ENCODE measurements at regions not wholly inside any gene's neighbourhood (a gene's known extent, or its start where the extent isn't known, plus 50 kb on each side); places are given as distances from the start of the nearest gene placed in this dataset.

- POLR2A ChIA-PET, result no interaction called here
- Histone ChIP-seq H3K9ac (replicated peaks; ENCODE audit: extremely low read depth, insufficient read depth, low read length) (no peak overlapping the region), H3K27ac (ENCODE audit: insufficient read depth, low read depth, low read length) (no peak overlapping the region), H3K27me3 (ENCODE audit: control insufficient read depth in 2 of 2, insufficient read depth in 2 of 2, low read length in 2 of 2) (peaks cover 0 to 6% of the 10 kb centered on the region in 2 experiments), H2AFZ (ENCODE audit: low read depth, low read length) (no peak overlapping the region), H3K9me3 (replicated peaks; ENCODE audit: control insufficient read depth, insufficient read depth, low read length) (no peaks in the 10 kb centered on the region), H3K79me2 (ENCODE audit: control insufficient read depth, insufficient read depth, low read length) (no peaks in the 10 kb centered on the region), H3K4me3 (replicated peaks in 1 of 3; ENCODE audit: insufficient read depth in 1 of 3, low read depth in 1 of 3, low read length in 3 of 3) (no peak overlapping the region), H3K9me1 (replicated peaks; ENCODE audit: control insufficient read depth, extremely low read depth, insufficient read depth, low read length) (no peaks in the 10 kb centered on the region), H4K20me1 (replicated peaks; ENCODE audit: control insufficient read depth, extremely low read depth, insufficient read depth, low read length) (no peaks in the 10 kb centered on the region), H3K4me1 (ENCODE audit: control insufficient read depth, extremely low read depth, insufficient read depth, low read length) (no peaks in the 10 kb centered on the region), H3K36me3 (ENCODE audit: control insufficient read depth in 2 of 2, extremely low read depth in 1 of 2, insufficient read depth in 2 of 2, low read length in 2 of 2) (no peaks in the 10 kb centered on the region), H3K4me2 (ENCODE audit: insufficient read depth, low read length) (no peak overlapping the region)
- dilution Hi-C loops (cut with MboI; ENCODE audit: extremely low pct_ligation_motif_present, low sequenced_read_pairs) (no loop called here), intact Hi-C loops (cut with micrococcal nuclease) (loop anchor here (5.0 kb wide), 1 partner anchor 233 kb away; the partner anchor contains the start of gene HEY2)
- TF ChIP-seq, protein P1, sequence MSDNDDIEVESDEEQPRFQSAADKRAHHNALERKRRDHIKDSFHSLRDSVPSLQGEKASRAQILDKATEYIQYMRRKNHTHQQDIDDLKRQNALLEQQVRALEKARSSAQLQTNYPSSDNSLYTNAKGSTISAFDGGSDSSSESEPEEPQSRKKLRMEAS (IDR thresholded peaks at IDR 0.05; ENCODE audit: insufficient read depth, insufficient read length), result no peak
- TF ChIP-seq FOS (IDR thresholded peaks at IDR 0.05; ENCODE audit: borderline replicate concordance, insufficient read depth, low read length) (no peak), CTCF (IDR thresholded peaks at IDR 0.05; ENCODE audit: extremely low read depth in 1 of 2, insufficient read depth in 1 of 2, low read depth in 1 of 2, low read length in 2 of 2) (no peak), GATA2 (IDR thresholded peaks at IDR 0.05; ENCODE audit: insufficient read depth, insufficient read length, low read depth, low read length) (no peak), EZH2 (IDR thresholded peaks at IDR 0.05; ENCODE audit: borderline replicate concordance, low read depth, low read length, severe bottlenecking) (no peak), JUN (IDR thresholded peaks at IDR 0.05; ENCODE audit: borderline replicate concordance, insufficient read depth, insufficient read length, low read depth) (no peak), POLR2AphosphoS5 (IDR thresholded peaks at IDR 0.05; ENCODE audit: insufficient read depth, low read depth, low read length) (no peak), MYC (IDR thresholded peaks at IDR 0.05; ENCODE audit: low read depth, low read length) (no peak), POLR2A (IDR thresholded peaks at IDR 0.05; ENCODE audit: low read depth, low read length) (no peak)
- no TSS peak for BruUV-seq (replicated peaks)
- CTCF ChIA-PET, result interaction anchor here (0.6 to 1.3 kb wide), 6 partner anchors 10 to 240 kb away, joined by 3 read pairs; no protein-coding TSS in a partner anchor
- DNase-seq (ENCODE audit: low read depth, low spot score) (no peak), FAIRE-seq (no peak)
Measured at GRCh38 chr6:125513978-125514377, 212.2 kb upstream of the HDDC2 start.

Measured in endothelial cell of umbilical vein (primary cell).